GM12878 (cell line): ENCODE measurements at regions not wholly inside any gene's neighbourhood (a gene's known extent, or its start where the extent isn't known, plus 50 kb on each side); places are given as distances from the start of the nearest gene placed in this dataset.

ENCODE experiments used
- HDAC2 ChIP-seq: fragments of 200-600 bp; sonication (generic); IDR thresholded peaks from 2 replicates; pipeline ENCODE4 v1.6.1; 2017
- MEF2B ChIP-seq: fragments of 450-650 bp; IDR thresholded peaks from 2 replicates; pipeline ENCODE4 v1.6.1; 2018; ENCODE audit warnings: mild to moderate bottlenecking, moderate library complexity; ENCODE audit not compliant: partially characterized antibody, poor library complexity, severe bottlenecking
- MXI1 ChIP-seq: fragments of 150-350 bp; IDR thresholded peaks from 2 replicates; pipeline ENCODE4 v1.6.1; 2011; ENCODE audit warnings: low read depth, mild to moderate bottlenecking, inconsistent platforms, low read length, improper control_type of control experiment
- SIN3A ChIP-seq: IDR thresholded peaks from 2 replicates; pipeline ENCODE4 v1.6.1; 2012; ENCODE audit warnings: low read depth, low read length, improper control_type of control experiment
- TF ChIP-seq, protein P1 (sequence below): fragments of 450-650 bp; IDR thresholded peaks from 2 replicates; pipeline ENCODE4 v1.6.1; 2018; ENCODE audit warnings: mild to moderate bottlenecking, low read depth, moderate library complexity; ENCODE audit not compliant: partially characterized antibody
- TF ChIP-seq, protein P2 (sequence below): IDR thresholded peaks from 2 replicates; pipeline ENCODE4 v1.6.1; 2012; ENCODE audit warnings: improper control_type of control experiment, low read depth, low read length; ENCODE audit not compliant: insufficient replicate concordance
- TF ChIP-seq, protein P3 (sequence below): IDR thresholded peaks from 2 replicates; pipeline ENCODE4 v1.6.1; 2011; ENCODE audit warnings: borderline replicate concordance, low read depth, mild to moderate bottlenecking, moderate library complexity, low read length; ENCODE audit not compliant: insufficient read depth, poor library complexity, severe bottlenecking

DNA sequence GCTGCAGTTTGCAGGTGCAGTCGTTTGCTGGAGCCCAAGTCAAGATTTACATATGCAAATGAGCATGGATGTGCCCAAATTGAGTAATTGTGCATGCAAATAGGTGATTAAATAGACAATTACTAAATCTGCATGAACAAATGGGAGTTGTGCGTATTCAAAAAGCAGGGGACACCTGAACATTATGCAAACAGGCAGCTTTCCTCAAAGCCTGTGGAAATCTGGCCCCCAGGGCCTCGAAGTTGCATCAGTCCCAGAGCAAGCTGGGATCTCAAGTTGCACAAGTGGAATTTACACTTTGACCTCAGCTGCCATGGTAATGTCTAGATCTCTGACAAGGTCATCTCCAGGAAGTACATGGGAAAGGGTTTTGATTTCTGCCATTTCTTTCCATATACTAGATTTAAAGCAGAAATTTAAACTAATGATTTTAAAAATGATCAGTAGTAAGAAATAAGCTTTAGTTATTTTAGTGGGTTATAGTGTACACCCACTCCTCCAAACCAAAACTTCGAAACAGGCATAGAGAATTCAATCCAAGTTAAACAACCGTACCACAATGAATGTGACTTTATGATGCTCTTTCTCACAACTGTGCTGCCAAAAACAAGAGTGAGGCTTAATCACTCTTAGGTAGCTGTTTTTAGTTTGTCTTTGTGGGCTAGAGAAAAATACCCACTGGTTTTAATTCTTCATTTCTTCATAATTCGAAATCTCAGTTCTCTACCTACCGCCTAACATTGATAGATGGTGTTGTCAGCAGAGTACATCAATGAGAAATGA lies 110.7 kb downstream of the RND3 start (continued):
- TF ChIP-seq, protein P1, sequence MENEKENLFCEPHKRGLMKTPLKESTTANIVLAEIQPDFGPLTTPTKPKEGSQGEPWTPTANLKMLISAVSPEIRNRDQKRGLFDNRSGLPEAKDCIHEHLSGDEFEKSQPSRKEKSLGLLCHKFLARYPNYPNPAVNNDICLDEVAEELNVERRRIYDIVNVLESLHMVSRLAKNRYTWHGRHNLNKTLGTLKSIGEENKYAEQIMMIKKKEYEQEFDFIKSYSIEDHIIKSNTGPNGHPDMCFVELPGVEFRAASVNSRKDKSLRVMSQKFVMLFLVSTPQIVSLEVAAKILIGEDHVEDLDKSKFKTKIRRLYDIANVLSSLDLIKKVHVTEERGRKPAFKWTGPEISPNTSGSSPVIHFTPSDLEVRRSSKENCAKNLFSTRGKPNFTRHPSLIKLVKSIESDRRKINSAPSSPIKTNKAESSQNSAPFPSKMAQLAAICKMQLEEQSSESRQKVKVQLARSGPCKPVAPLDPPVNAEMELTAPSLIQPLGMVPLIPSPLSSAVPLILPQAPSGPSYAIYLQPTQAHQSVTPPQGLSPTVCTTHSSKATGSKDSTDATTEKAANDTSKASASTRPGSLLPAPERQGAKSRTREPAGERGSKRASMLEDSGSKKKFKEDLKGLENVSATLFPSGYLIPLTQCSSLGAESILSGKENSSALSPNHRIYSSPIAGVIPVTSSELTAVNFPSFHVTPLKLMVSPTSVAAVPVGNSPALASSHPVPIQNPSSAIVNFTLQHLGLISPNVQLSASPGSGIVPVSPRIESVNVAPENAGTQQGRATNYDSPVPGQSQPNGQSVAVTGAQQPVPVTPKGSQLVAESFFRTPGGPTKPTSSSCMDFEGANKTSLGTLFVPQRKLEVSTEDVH: no peak
- TF ChIP-seq, protein P2, sequence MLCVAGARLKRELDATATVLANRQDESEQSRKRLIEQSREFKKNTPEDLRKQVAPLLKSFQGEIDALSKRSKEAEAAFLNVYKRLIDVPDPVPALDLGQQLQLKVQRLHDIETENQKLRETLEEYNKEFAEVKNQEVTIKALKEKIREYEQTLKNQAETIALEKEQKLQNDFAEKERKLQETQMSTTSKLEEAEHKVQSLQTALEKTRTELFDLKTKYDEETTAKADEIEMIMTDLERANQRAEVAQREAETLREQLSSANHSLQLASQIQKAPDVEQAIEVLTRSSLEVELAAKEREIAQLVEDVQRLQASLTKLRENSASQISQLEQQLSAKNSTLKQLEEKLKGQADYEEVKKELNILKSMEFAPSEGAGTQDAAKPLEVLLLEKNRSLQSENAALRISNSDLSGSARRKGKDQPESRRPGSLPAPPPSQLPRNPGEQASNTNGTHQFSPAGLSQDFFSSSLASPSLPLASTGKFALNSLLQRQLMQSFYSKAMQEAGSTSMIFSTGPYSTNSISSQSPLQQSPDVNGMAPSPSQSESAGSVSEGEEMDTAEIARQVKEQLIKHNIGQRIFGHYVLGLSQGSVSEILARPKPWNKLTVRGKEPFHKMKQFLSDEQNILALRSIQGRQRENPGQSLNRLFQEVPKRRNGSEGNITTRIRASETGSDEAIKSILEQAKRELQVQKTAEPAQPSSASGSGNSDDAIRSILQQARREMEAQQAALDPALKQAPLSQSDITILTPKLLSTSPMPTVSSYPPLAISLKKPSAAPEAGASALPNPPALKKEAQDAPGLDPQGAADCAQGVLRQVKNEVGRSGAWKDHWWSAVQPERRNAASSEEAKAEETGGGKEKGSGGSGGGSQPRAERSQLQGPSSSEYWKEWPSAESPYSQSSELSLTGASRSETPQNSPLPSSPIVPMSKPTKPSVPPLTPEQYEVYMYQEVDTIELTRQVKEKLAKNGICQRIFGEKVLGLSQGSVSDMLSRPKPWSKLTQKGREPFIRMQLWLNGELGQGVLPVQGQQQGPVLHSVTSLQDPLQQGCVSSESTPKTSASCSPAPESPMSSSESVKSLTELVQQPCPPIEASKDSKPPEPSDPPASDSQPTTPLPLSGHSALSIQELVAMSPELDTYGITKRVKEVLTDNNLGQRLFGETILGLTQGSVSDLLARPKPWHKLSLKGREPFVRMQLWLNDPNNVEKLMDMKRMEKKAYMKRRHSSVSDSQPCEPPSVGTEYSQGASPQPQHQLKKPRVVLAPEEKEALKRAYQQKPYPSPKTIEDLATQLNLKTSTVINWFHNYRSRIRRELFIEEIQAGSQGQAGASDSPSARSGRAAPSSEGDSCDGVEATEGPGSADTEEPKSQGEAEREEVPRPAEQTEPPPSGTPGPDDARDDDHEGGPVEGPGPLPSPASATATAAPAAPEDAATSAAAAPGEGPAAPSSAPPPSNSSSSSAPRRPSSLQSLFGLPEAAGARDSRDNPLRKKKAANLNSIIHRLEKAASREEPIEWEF: no peak
- TF ChIP-seq MEF2B (no peak), HDAC2 (no peak), SIN3A (no peak), MXI1 (no peak)
- TF ChIP-seq, protein P3, sequence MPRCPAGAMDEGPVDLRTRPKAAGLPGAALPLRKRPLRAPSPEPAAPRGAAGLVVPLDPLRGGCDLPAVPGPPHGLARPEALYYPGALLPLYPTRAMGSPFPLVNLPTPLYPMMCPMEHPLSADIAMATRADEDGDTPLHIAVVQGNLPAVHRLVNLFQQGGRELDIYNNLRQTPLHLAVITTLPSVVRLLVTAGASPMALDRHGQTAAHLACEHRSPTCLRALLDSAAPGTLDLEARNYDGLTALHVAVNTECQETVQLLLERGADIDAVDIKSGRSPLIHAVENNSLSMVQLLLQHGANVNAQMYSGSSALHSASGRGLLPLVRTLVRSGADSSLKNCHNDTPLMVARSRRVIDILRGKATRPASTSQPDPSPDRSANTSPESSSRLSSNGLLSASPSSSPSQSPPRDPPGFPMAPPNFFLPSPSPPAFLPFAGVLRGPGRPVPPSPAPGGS: no peak
